ENCODE measurements at regions not wholly inside any gene's neighbourhood (a gene's known extent, or its start where the extent isn't known, plus 50 kb on each side); places are given as distances from the start of the nearest gene placed in this dataset.

GRCh38 chr10:25744574-25744973, 189.5 kb upstream of the MYO3A start:
- no peak for DNase-seq (ENCODE audit: low read depth in 2 of 2)
- TF ChIP-seq EZH2 (IDR thresholded peaks at IDR 0.05; ENCODE audit: low read length, missing control alignments) (no peak), CTCF (conservative IDR thresholded peaks at IDR 0.05 in 1 of 2, IDR thresholded peaks at IDR 0.05 in 1 of 2; ENCODE audit: low read depth in 1 of 2, low read length in 2 of 2) (no peak)
- Histone ChIP-seq H3K27me3 (ENCODE audit: control insufficient read depth, insufficient read depth, low read length) (no peaks in the 10 kb centered on the region), H3K36me3 (ENCODE audit: control insufficient read depth, insufficient read depth, low read length) (no peaks in the 10 kb centered on the region), H4K20me1 (ENCODE audit: control insufficient read depth, extremely low read depth, insufficient read depth, low read length) (no peaks in the 10 kb centered on the region), H3K4me1 (ENCODE audit: control insufficient read depth, extremely low read depth, insufficient read depth, low read length) (no peaks in the 10 kb centered on the region), H3K27ac (ENCODE audit: insufficient read depth, low read length) (no peak overlapping the region), H2AFZ (ENCODE audit: low read length) (no peak overlapping the region), H3K9ac (ENCODE audit: insufficient read depth, low read length) (no peak overlapping the region), H3K4me3 (replicated peaks in 1 of 4; ENCODE audit: control extremely low read depth in 1 of 4, insufficient read depth in 1 of 4, low read depth in 3 of 4, low read length in 4 of 4) (no peak overlapping the region), H3K9me3 (ENCODE audit: control insufficient read depth, insufficient read depth, low read depth, low read length) (no peaks in the 10 kb centered on the region), H3K4me2 (ENCODE audit: extremely low read depth, insufficient read depth, low read length) (no peak overlapping the region), H3K79me2 (ENCODE audit: control insufficient read depth, insufficient read depth, low read length) (no peaks in the 10 kb centered on the region)

- Histone ChIP-seq H3K9me3 (ENCODE audit: control insufficient read depth, insufficient read depth, low read depth, low read length) (no peaks in the 10 kb centered on the region), H3K79me2 (ENCODE audit: control insufficient read depth, insufficient read depth, low read length) (no peaks in the 10 kb centered on the region), H3K4me3 (replicated peaks in 1 of 4; ENCODE audit: control extremely low read depth in 1 of 4, insufficient read depth in 1 of 4, low read depth in 3 of 4, low read length in 4 of 4) (no peak overlapping the region), H3K4me2 (ENCODE audit: extremely low read depth, insufficient read depth, low read length) (no peak overlapping the region), H3K36me3 (ENCODE audit: control insufficient read depth, insufficient read depth, low read length) (no peaks in the 10 kb centered on the region), H3K9ac (ENCODE audit: insufficient read depth, low read length) (no peak overlapping the region), H3K27me3 (ENCODE audit: control insufficient read depth, insufficient read depth, low read length) (no peaks in the 10 kb centered on the region), H4K20me1 (ENCODE audit: control insufficient read depth, extremely low read depth, insufficient read depth, low read length) (no peaks in the 10 kb centered on the region), H3K4me1 (ENCODE audit: control insufficient read depth, extremely low read depth, insufficient read depth, low read length) (no peaks in the 10 kb centered on the region), H2AFZ (ENCODE audit: low read length) (no peak overlapping the region), H3K27ac (ENCODE audit: insufficient read depth, low read length) (no peak overlapping the region)
- no peak for TF ChIP-seq EZH2 (IDR thresholded peaks at IDR 0.05; ENCODE audit: low read length, missing control alignments)
- peak in 1 of 2 donors; percentile 64 for DNase-seq (ENCODE audit: low read depth in 2 of 2)
Measured at GRCh38 chr10:25745976-25746375, 188.1 kb upstream of the MYO3A start.

- Histone ChIP-seq H3K9ac (ENCODE audit: insufficient read depth, low read length) (no peak overlapping the region), H3K27ac (ENCODE audit: insufficient read depth, low read length) (no peak overlapping the region), H3K27me3 (ENCODE audit: control insufficient read depth, insufficient read depth, low read length) (no peaks in the 10 kb centered on the region), H3K4me1 (ENCODE audit: control insufficient read depth, extremely low read depth, insufficient read depth, low read length) (no peaks in the 10 kb centered on the region), H3K4me2 (ENCODE audit: extremely low read depth, insufficient read depth, low read length) (no peak overlapping the region), H2AFZ (ENCODE audit: low read length) (no peak overlapping the region), H3K9me3 (ENCODE audit: control insufficient read depth, insufficient read depth, low read depth, low read length) (no peaks in the 10 kb centered on the region), H3K79me2 (ENCODE audit: control insufficient read depth, insufficient read depth, low read length) (no peaks in the 10 kb centered on the region), H4K20me1 (ENCODE audit: control insufficient read depth, extremely low read depth, insufficient read depth, low read length) (no peaks in the 10 kb centered on the region), H3K4me3 (replicated peaks in 1 of 4; ENCODE audit: control extremely low read depth in 1 of 4, insufficient read depth in 1 of 4, low read depth in 3 of 4, low read length in 4 of 4) (no peak overlapping the region), H3K36me3 (ENCODE audit: control insufficient read depth, insufficient read depth, low read length) (no peaks in the 10 kb centered on the region)
- peak in 1 of 2 donors; percentile 61 for DNase-seq (ENCODE audit: low read depth in 2 of 2)
- TF ChIP-seq CTCF (conservative IDR thresholded peaks at IDR 0.05 in 1 of 2, IDR thresholded peaks at IDR 0.05 in 1 of 2; ENCODE audit: low read depth in 1 of 2, low read length in 2 of 2) (no peak), EZH2 (IDR thresholded peaks at IDR 0.05; ENCODE audit: low read length, missing control alignments) (no peak)
Measured at GRCh38 chr10:25747084-25747483, 186.9 kb upstream of the MYO3A start.

Measured in fibroblast of lung (primary cell).